Keratinocyte (primary cell): ENCODE measurements at regions not wholly inside any gene's neighbourhood (a gene's known extent, or its start where the extent isn't known, plus 50 kb on each side); places are given as distances from the start of the nearest gene placed in this dataset.

Source experiments
- EZH2 ChIP-seq: IDR thresholded peaks from one replicate; pipeline ENCODE4 v1.6.1; 2012; ENCODE audit warnings: inconsistent platforms, mild to moderate bottlenecking, low read length, moderate library complexity
- TF ChIP-seq, protein P1 (sequence below), 3 experiments: IDR thresholded peaks in 1 of 3; conservative IDR thresholded peaks in 1 of 3; optimal IDR thresholded peaks in 1 of 3; 2 replicates in 2 of 3; 3 replicates in 1 of 3; pipeline versions ENCODE3 to v1.5.1; 2011; ENCODE audit warnings: low read length in 3 of 3, mild to moderate bottlenecking in 3 of 3, moderate library complexity in 2 of 3, control low read depth in 1 of 3, inconsistent platforms in 1 of 3; ENCODE audit not compliant: insufficient read depth in 2 of 3; ENCODE audit errors: extremely low read depth in 1 of 3

DNA sequence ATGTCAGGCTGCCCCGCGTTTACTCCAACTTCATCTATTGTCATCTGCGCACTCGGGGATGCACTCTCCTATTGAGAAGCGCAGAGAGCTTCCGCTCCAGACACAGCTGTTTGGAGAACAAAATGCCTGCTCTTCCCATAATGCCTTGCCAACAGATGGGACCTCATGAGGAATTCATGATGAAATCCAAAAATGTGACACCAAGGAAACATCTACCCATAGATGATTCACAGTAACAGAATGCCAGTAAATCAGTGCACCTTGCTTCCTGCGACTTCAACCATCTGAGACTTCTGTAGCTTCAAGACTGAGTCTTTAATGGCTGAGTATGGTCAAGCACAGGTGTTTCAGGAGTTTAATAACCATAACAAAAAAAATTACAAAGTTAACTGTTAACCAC is 1144.9 kb upstream of the GOT2 start:
- no peak for TF ChIP-seq EZH2
- TF ChIP-seq, protein P1, sequence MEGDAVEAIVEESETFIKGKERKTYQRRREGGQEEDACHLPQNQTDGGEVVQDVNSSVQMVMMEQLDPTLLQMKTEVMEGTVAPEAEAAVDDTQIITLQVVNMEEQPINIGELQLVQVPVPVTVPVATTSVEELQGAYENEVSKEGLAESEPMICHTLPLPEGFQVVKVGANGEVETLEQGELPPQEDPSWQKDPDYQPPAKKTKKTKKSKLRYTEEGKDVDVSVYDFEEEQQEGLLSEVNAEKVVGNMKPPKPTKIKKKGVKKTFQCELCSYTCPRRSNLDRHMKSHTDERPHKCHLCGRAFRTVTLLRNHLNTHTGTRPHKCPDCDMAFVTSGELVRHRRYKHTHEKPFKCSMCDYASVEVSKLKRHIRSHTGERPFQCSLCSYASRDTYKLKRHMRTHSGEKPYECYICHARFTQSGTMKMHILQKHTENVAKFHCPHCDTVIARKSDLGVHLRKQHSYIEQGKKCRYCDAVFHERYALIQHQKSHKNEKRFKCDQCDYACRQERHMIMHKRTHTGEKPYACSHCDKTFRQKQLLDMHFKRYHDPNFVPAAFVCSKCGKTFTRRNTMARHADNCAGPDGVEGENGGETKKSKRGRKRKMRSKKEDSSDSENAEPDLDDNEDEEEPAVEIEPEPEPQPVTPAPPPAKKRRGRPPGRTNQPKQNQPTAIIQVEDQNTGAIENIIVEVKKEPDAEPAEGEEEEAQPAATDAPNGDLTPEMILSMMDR (optimal IDR thresholded peaks at IDR 0.05 in 1 of 3, IDR thresholded peaks at IDR 0.05 in 1 of 3, conservative IDR thresholded peaks at IDR 0.05 in 1 of 3; ENCODE audit: extremely low read depth in 1 of 3, insufficient read depth in 2 of 3, low read length in 3 of 3): no peak
